OCI-LY7 (cell line): ENCODE measurements at regions not wholly inside any gene's neighbourhood (a gene's known extent, or its start where the extent isn't known, plus 50 kb on each side); places are given as distances from the start of the nearest gene placed in this dataset.
"Not testable (repeated sequence)": the region's sequence is repeated elsewhere in the genome, so short reads cannot be mapped to it uniquely, and the experiment has no call there.

ENCODE experiments used
- BruUV-seq: library from RNA; stranded (reverse); fragments of 400-500 nt; replicated peaks from 2 replicates; lab custom pipeline; 2021; lab: Mats Ljungman, UMichigan
- CTCF ChIA-PET: fragments of 300-600 bp; sonication (Branson Sonifier 250); formaldehyde crosslinking; loops from one replicate; lab custom pipeline; 2022; ENCODE audit warnings: antibody characterized with exemption; ENCODE audit not compliant: unreplicated experiment; lab: Charles Lee
- POLR2A ChIA-PET: fragments of 300-600 bp; sonication (Branson Sonifier 250); formaldehyde crosslinking; loops from one replicate; lab custom pipeline; 2022; ENCODE audit warnings: antibody characterized with exemption; lab: Charles Lee
- DNase-seq: peaks from one replicate; pipeline ENCODE4 v3.0.0-alpha.2; 2015; ENCODE audit warnings: low spot score
- H2AFZ ChIP-seq: fragments of 200-600 bp; sonication (generic), shearing (Covaris generic); 2 replicates; pipeline ENCODE4 v1.6.1; 2014; ENCODE audit warnings: mild to moderate bottlenecking, antibody characterized with exemption, low read length, moderate library complexity
- H3K27ac ChIP-seq: fragments of 200-600 bp; sonication (generic); 2 replicates; pipeline ENCODE4 v1.5.1; 2014; ENCODE audit warnings: mixed run types, low read depth, mild to moderate bottlenecking, moderate library complexity, low read length, inconsistent platforms; ENCODE audit not compliant: poor library complexity, severe bottlenecking
- H3K36me3 ChIP-seq: fragments of 200-600 bp; sonication (generic); 2 replicates; pipeline ENCODE4 v1.6.1; 2014; ENCODE audit warnings: mild to moderate bottlenecking, antibody characterized with exemption, low read length, moderate library complexity, mixed read lengths; ENCODE audit not compliant: insufficient read depth
- H3K4me1 ChIP-seq: fragments of 200-600 bp; sonication (generic); 2 replicates; pipeline ENCODE4 v1.5.1; 2014; ENCODE audit warnings: mild to moderate bottlenecking, low read length; ENCODE audit not compliant: insufficient read depth, poor library complexity, severe bottlenecking
- H3K4me2 ChIP-seq: fragments of 200-600 bp; sonication (generic); 2 replicates; pipeline ENCODE4 v1.6.1; 2014; ENCODE audit warnings: mild to moderate bottlenecking, low read length
- H3K4me3 ChIP-seq: fragments of 200-600 bp; sonication (generic); 2 replicates; pipeline ENCODE4 v1.5.1; 2014; ENCODE audit warnings: mild to moderate bottlenecking, low read depth, low read length; ENCODE audit not compliant: poor library complexity, severe bottlenecking
- H3K79me2 ChIP-seq: fragments of 200-600 bp; sonication (generic); 2 replicates; pipeline ENCODE4 v1.6.1; 2016; ENCODE audit warnings: low read depth, mild to moderate bottlenecking, low read length, moderate library complexity, mixed read lengths; ENCODE audit not compliant: insufficient read depth
- H3K9me2 ChIP-seq: fragments of 200-600 bp; sonication (generic); 2 replicates; pipeline ENCODE4 v1.6.1; 2016; ENCODE audit warnings: mild to moderate bottlenecking, low read length, mixed read lengths; ENCODE audit not compliant: insufficient read depth
- H3K9me3 ChIP-seq: fragments of 200-600 bp; sonication (generic); 2 replicates; pipeline ENCODE4 v1.6.1; 2014; ENCODE audit warnings: mild to moderate bottlenecking, mixed run types, low read length, mixed read lengths
- H4K20me1 ChIP-seq: fragments of 200-600 bp; sonication (generic); 2 replicates; pipeline ENCODE4 v1.6.1; 2014; ENCODE audit warnings: mild to moderate bottlenecking, antibody characterized with exemption, low read length, moderate library complexity, mixed read lengths; ENCODE audit not compliant: insufficient read depth
- CTCF ChIP-seq: fragments of 200-600 bp; sonication (generic); conservative IDR thresholded peaks from 2 replicates; pipeline ENCODE4 v1.5.1; 2014; ENCODE audit warnings: mild to moderate bottlenecking, antibody characterized with exemption, low read length, moderate library complexity, mixed read lengths
- EZH2phosphoT487 ChIP-seq: fragments of 200-600 bp; sonication (generic); IDR thresholded peaks from 2 replicates; pipeline ENCODE4 v1.6.1; 2018; ENCODE audit warnings: low read depth, borderline replicate concordance, mild to moderate bottlenecking, mixed run types, antibody characterized with exemption, low read length, moderate library complexity, mixed read lengths
- intact Hi-C: fragments of 100-400 bp; cut with micrococcal nuclease; formaldehyde crosslinking; loops from one replicate; pipeline ENCODE4 v1.10.0; 2022; ENCODE audit not compliant: unreplicated experiment

- H3K9me2 ChIP-seq = no peaks in the 10 kb centered on the region
- no peak for DNase-seq
- H3K4me1 ChIP-seq = no peaks in the 10 kb centered on the region
- H3K4me2 ChIP-seq = no peak overlapping the region
- no peak for TF ChIP-seq EZH2phosphoT487
- TF ChIP-seq CTCF = no peak
- no peaks in the 10 kb centered on the region for H4K20me1 ChIP-seq
- intact Hi-C loops = no loop called here
- ChIA-PET CTCF (no interaction called here), POLR2A (no interaction called here)
- H3K4me3 ChIP-seq = no peak overlapping the region
- BruUV-seq = no TSS peak
- H3K79me2 ChIP-seq = no peaks in the 10 kb centered on the region
- H3K36me3 ChIP-seq = no peaks in the 10 kb centered on the region
- no peak overlapping the region for H2AFZ ChIP-seq
- no peak overlapping the region for H3K27ac ChIP-seq
- no peaks in the 10 kb centered on the region for H3K9me3 ChIP-seq
Measured at GRCh38 chr6:147691446-147691845, 183.0 kb downstream of the SAMD5 start.

GRCh38 chr6:147693181-147693580, 184.7 kb downstream of the SAMD5 start:
- Histone ChIP-seq H3K9me2 (no peaks in the 10 kb centered on the region), H3K79me2 (no peaks in the 10 kb centered on the region), H3K4me1 (no peaks in the 10 kb centered on the region), H3K36me3 (no peaks in the 10 kb centered on the region), H3K4me3 (no peak overlapping the region), H3K27ac (no peak overlapping the region), H4K20me1 (no peaks in the 10 kb centered on the region), H2AFZ (no peak overlapping the region), H3K4me2 (no peak overlapping the region), H3K9me3 (no peaks in the 10 kb centered on the region)
- intact Hi-C loops = no loop called here
- ChIA-PET POLR2A (no interaction called here), CTCF (no interaction called here)
- DNase-seq = no peak
- no peak for TF ChIP-seq CTCF
- no peak for TF ChIP-seq EZH2phosphoT487
- BruUV-seq = no TSS peak

- intact Hi-C loops = not testable (repeated sequence)
Measured at GRCh38 chr6:147694556-147694955, 186.1 kb downstream of the SAMD5 start.

More at GRCh38 chr6:147694556-147694955, 186.1 kb downstream of the SAMD5 start:
- H3K4me2 ChIP-seq, H4K20me1 ChIP-seq, BruUV-seq, CTCF ChIA-PET, H3K4me3 ChIP-seq, H3K36me3 ChIP-seq, H3K9me2 ChIP-seq, H2AFZ ChIP-seq, H3K9me3 ChIP-seq, H3K27ac ChIP-seq, DNase-seq, H3K79me2 ChIP-seq, H3K4me1 ChIP-seq: not testable (repeated sequence)
- POLR2A ChIA-PET = interaction anchor here (1.1 kb wide), 1 partner anchor 12 kb away, joined by 4 read pairs; no protein-coding TSS in a partner anchor
